22Rv1 (cell line): ENCODE measurements at regions not wholly inside any gene's neighbourhood (a gene's known extent, or its start where the extent isn't known, plus 50 kb on each side); places are given as distances from the start of the nearest gene placed in this dataset.

Experiments used
- CTCF ChIP-seq: fragments of 450-650 bp; IDR thresholded peaks from 2 replicates; pipeline ENCODE4 v1.5.1; 2017; ENCODE audit warnings: mild to moderate bottlenecking
- ZFX ChIP-seq: fragments of 450-650 bp; IDR thresholded peaks from 2 replicates; pipeline ENCODE4 v1.6.1; 2017; ENCODE audit warnings: antibody characterized with exemption, borderline replicate concordance

- TF ChIP-seq CTCF (no peak), ZFX (no peak)
These were observed 141.3 kb downstream of the ATG4C start for GRCh38 chr1:62924983-62925790.
